Ishikawa (cell line): ENCODE measurements at regions not wholly inside any gene's neighbourhood (a gene's known extent, or its start where the extent isn't known, plus 50 kb on each side); places are given as distances from the start of the nearest gene placed in this dataset.

Experiments
- CEBPB ChIP-seq: IDR thresholded peaks from 2 replicates; pipeline ENCODE4 v1.6.1; 2012
- CREB1 ChIP-seq: IDR thresholded peaks from 2 replicates; pipeline ENCODE4 v1.6.1; 2012; ENCODE audit warnings: low read depth
- EGR1 ChIP-seq: IDR thresholded peaks from 2 replicates; pipeline ENCODE4 v1.6.1; 2012
- EP300 ChIP-seq: IDR thresholded peaks from 2 replicates; pipeline ENCODE4 v1.6.1; 2012; ENCODE audit warnings: borderline replicate concordance
- FOXM1 ChIP-seq: IDR thresholded peaks from 2 replicates; pipeline ENCODE4 v1.6.1; 2012; ENCODE audit warnings: low read depth, borderline replicate concordance
- NFIC ChIP-seq: IDR thresholded peaks from 2 replicates; pipeline ENCODE4 v1.6.1; 2012
- RAD21 ChIP-seq: IDR thresholded peaks from 2 replicates; pipeline ENCODE4 v1.6.1; 2012; ENCODE audit warnings: low read depth
- TAF1 ChIP-seq: IDR thresholded peaks from 2 replicates; pipeline ENCODE4 v1.6.1; 2012; ENCODE audit warnings: low read depth, mild to moderate bottlenecking
- TCF12 ChIP-seq: IDR thresholded peaks from 2 replicates; pipeline ENCODE4 v1.6.1; 2012; ENCODE audit warnings: low read depth
- TEAD4 ChIP-seq: IDR thresholded peaks from 2 replicates; pipeline ENCODE4 v1.6.1; 2012
- YY1 ChIP-seq: IDR thresholded peaks from 2 replicates; pipeline ENCODE4 v1.6.1; 2012; ENCODE audit warnings: low read depth
- ZBTB7A ChIP-seq: IDR thresholded peaks from 2 replicates; pipeline ENCODE4 v1.6.1; 2012; ENCODE audit warnings: low read depth
- TF ChIP-seq, protein P1 (sequence below): IDR thresholded peaks from 2 replicates; pipeline ENCODE4 v1.6.1; 2012; ENCODE audit warnings: low read depth, mild to moderate bottlenecking
- TF ChIP-seq, protein P2 (sequence below): IDR thresholded peaks from 2 replicates; pipeline ENCODE4 v1.6.1; 2012
- TF ChIP-seq, protein P3 (sequence below): IDR thresholded peaks from 2 replicates; pipeline ENCODE4 v1.6.1; 2012

DNA sequence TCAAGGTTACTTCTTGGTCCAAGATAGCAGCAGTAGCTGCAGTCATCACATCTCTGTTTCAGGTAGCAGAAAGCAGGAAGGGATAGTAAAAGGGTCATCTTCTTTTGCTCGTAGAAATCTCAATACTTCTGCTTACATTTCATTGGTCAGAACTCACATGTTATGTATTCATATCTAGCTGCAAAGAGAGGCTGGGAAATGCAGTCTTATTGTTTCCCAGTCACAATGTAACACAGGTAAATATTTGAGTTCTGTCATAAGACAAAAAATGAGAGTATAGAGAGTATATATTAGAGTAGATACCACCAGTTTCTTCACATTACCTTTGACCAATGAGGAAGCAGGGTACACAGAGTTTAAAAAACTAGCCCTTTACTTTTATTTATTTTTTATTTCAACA, 132.4 kb upstream of the ITGA6 start:
- TF ChIP-seq FOXM1 (no peak), EGR1 (no peak), YY1 (no peak), CEBPB (no peak), TEAD4 (no peak)

DNA sequence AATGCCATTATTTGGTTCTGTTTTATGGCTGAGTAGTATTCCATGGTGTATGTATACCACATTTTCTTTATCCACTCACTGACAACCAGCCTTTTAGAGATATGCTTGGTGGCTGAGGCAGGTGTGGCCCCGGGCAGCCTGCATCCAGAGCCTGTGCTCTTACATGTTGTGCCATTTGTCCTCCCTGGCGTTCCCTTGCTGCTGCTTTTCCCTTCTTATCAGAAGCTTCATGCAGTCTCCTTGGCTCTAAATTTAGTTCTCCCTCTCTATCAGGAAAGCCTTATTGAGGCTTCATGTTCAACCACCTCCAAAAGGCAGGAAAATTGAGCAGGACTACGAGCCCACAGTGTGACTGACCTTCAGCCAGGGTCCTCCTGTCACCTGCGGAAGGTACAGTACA, 131.7 kb upstream of the ITGA6 start:
- TF ChIP-seq ZBTB7A (no peak), TAF1 (no peak), CREB1 (no peak), RAD21 (no peak), TCF12 (no peak), CEBPB (no peak), EGR1 (no peak), TEAD4 (no peak), FOXM1 (no peak), YY1 (no peak), NFIC (no peak), EP300 (no peak)
- TF ChIP-seq, protein P1, sequence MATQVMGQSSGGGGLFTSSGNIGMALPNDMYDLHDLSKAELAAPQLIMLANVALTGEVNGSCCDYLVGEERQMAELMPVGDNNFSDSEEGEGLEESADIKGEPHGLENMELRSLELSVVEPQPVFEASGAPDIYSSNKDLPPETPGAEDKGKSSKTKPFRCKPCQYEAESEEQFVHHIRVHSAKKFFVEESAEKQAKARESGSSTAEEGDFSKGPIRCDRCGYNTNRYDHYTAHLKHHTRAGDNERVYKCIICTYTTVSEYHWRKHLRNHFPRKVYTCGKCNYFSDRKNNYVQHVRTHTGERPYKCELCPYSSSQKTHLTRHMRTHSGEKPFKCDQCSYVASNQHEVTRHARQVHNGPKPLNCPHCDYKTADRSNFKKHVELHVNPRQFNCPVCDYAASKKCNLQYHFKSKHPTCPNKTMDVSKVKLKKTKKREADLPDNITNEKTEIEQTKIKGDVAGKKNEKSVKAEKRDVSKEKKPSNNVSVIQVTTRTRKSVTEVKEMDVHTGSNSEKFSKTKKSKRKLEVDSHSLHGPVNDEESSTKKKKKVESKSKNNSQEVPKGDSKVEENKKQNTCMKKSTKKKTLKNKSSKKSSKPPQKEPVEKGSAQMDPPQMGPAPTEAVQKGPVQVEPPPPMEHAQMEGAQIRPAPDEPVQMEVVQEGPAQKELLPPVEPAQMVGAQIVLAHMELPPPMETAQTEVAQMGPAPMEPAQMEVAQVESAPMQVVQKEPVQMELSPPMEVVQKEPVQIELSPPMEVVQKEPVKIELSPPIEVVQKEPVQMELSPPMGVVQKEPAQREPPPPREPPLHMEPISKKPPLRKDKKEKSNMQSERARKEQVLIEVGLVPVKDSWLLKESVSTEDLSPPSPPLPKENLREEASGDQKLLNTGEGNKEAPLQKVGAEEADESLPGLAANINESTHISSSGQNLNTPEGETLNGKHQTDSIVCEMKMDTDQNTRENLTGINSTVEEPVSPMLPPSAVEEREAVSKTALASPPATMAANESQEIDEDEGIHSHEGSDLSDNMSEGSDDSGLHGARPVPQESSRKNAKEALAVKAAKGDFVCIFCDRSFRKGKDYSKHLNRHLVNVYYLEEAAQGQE: no peak
- TF ChIP-seq, protein P2, sequence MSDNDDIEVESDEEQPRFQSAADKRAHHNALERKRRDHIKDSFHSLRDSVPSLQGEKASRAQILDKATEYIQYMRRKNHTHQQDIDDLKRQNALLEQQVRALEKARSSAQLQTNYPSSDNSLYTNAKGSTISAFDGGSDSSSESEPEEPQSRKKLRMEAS: no peak
- TF ChIP-seq, protein P3, sequence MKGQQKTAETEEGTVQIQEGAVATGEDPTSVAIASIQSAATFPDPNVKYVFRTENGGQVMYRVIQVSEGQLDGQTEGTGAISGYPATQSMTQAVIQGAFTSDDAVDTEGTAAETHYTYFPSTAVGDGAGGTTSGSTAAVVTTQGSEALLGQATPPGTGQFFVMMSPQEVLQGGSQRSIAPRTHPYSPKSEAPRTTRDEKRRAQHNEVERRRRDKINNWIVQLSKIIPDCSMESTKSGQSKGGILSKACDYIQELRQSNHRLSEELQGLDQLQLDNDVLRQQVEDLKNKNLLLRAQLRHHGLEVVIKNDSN: no peak

DNA sequence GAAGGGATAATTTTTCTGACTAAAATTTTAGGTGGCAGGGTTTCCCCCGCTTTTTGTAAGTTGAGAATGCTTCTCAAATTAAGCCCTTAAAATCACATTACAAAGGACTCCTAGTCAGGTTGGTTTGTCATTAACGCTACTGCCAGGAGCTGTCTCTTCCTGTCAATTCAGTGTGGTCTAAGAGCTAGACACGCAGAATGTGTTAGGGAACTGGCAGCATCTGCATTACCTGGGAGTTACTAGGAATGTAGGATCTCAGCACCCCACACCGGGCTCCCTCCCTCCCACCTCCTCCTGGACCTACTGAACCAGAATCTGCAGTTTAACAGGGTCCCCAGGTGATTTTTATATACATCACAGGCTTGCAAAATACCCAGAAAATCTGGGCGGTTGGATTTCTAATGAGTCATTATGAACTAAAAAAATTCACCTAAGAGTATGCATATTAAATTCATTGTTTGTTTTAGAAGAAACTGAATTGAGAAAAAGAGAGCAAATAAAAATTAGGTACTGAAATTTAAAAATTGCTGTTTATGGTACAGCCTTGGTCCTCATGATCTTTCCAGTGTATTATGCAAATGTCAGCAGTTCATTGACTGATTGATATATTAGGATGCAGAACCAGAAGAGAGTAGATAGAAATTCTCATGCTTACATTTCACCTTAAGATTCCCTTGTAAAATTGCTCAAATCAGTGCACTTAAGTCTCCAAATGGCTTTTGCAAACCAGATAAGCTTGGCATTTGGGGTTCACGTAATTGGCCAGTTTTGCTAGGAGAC, 130.9 kb upstream of the ITGA6 start:
- TF ChIP-seq EGR1: no peak

DNA sequence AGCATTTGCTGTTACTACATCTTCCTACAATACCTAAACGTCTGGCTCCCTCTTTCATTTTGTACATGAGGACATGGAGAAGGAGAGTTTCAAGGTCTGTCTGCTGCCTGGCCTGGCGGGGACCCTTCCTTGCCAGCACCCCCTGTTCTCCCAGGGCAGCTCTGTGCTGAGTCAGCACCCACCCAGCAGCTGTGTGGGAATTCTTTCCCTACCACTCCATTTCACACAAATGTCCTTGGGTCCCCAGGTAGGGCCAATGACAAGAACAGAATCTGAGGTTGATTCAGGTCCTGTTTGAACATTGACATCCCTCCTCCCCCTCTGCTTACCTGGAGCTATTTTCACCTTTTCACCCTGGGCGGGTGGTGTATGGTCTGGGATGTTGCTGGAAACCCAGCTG, 129.9 kb upstream of the ITGA6 start:
- TF ChIP-seq TAF1 (no peak), NFIC (no peak)

DNA sequence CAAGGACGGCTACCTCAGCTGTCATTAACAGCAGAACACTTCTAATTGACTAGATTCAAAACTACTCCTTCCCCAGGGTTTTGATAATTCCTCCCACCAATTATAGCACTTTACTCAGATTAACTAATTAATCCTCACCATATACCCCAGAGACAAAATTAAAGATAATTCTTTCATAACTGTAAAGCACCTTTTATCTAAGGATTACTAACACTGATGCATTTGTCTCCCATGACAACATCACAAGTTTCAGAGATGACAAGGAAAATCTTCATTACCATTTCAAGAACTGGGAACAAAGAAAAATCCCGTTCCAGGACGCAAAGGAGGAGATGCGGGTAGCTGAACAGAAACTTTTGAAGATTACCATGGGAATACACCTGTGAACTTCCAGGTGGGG, 129.4 kb upstream of the ITGA6 start:
- TF ChIP-seq YY1 (no peak), ZBTB7A (no peak)

DNA sequence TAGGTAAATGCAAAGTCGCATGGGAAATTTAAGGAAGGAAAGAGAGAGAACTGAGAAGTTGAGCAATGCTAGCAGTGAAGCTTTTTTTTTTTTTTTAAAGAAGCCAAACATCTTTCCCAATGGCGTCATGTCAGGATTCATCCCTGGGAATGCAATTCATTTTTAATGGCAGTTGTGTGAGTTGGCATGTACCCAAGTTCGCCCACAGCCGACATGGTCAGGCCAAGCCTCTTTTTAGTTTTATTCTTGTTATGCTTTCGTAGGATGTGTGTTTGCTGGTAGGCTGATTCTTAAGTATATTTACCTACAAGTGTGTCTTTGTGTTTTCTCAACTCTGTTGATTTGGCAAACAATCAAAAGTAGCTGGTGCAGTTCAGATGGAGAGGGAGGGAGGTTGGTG, 127.6 kb upstream of the ITGA6 start:
- TF ChIP-seq FOXM1 (no peak), TAF1 (no peak), CEBPB (no peak), ZBTB7A (no peak), YY1 (no peak), EGR1 (no peak), CREB1 (no peak), TEAD4 (no peak)
- TF ChIP-seq, protein P3: no peak
- TF ChIP-seq, protein P1: no peak

DNA sequence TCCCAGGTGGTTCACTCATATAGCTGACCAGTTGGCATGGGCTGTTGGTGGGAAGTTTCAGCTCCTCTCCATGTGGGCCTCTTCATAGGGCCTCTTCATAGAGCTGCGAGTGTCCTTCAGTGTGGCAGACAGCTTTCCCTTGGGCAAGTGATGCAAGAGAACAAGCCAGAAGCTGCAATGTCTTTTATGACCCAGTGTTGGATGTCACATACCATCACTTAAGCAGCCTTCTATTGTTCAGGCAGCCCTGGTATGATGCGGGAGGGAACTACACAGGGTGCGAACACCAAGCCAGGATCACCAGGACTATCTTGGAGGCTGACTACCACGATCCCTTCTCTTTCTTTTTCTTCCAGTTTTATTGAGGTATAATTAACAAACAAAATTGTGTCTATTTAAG, 126.5 kb upstream of the ITGA6 start:
- no peak for TF ChIP-seq FOXM1
- TF ChIP-seq EGR1: no peak
- no peak for TF ChIP-seq CREB1
- TF ChIP-seq ZBTB7A: no peak
- TF ChIP-seq TAF1: no peak
- TF ChIP-seq YY1: no peak
- no peak for TF ChIP-seq NFIC
- TF ChIP-seq, protein P2: no peak
- no peak for TF ChIP-seq RAD21
- TF ChIP-seq, protein P1: no peak
- no peak for TF ChIP-seq TEAD4
